ENCODE measurements at regions not wholly inside any gene's neighbourhood (a gene's known extent, or its start where the extent isn't known, plus 50 kb on each side); places are given as distances from the start of the nearest gene placed in this dataset.
"Not testable (repeated sequence)": the region's sequence is repeated elsewhere in the genome, so short reads cannot be mapped to it uniquely, and the experiment has no call there.

DNA sequence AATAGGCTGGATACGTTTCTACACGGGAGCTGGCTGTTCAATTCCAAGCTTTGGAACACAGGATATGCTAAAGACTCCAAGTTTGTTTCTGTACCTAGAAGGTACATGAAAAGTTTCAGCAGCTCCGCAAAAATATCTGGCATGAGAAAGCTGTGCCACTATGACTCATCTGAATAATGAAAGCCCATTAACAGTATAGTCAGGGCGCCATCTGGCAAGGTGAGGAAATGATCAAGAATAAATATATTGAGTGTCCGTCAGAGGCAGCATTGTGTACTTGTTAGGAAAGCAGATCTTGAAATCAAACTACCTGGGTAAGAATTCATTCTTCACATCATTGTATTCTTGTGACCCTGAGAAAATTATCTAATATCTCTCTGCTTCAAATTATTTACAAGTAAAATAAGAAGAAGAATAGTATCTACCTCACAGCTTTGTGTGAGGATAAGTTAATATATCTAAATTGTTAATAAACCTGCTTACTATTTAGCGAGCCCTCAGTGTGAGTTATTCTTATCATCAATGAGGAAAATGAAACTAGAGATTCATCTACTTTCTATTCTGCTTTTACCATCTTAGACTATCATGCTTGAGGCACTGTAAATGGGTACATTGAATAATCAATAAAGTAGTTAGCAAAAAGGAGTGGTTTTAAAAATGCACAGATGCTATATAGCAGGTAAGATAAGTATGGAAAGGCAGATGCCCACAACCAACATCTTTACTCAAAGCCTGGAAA is 53.5 kb downstream of the FSCB start:
- Histone ChIP-seq H3K36me3 (ENCODE audit: control insufficient read depth, insufficient read depth, low read length) (no peaks in the 10 kb centered on the region), H3K27me3 (replicated peaks; ENCODE audit: control insufficient read depth, insufficient read depth, low read length) (no peaks in the 10 kb centered on the region), H3K4me3 (replicated peaks; ENCODE audit: low read depth, low read length) (no peak overlapping the region)
- no peak for DNase-seq (ENCODE audit: extremely low read depth, insufficient read length)
- TF ChIP-seq, protein P1, sequence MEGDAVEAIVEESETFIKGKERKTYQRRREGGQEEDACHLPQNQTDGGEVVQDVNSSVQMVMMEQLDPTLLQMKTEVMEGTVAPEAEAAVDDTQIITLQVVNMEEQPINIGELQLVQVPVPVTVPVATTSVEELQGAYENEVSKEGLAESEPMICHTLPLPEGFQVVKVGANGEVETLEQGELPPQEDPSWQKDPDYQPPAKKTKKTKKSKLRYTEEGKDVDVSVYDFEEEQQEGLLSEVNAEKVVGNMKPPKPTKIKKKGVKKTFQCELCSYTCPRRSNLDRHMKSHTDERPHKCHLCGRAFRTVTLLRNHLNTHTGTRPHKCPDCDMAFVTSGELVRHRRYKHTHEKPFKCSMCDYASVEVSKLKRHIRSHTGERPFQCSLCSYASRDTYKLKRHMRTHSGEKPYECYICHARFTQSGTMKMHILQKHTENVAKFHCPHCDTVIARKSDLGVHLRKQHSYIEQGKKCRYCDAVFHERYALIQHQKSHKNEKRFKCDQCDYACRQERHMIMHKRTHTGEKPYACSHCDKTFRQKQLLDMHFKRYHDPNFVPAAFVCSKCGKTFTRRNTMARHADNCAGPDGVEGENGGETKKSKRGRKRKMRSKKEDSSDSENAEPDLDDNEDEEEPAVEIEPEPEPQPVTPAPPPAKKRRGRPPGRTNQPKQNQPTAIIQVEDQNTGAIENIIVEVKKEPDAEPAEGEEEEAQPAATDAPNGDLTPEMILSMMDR (IDR thresholded peaks at IDR 0.05; ENCODE audit: insufficient read depth, low read length, poor library complexity, severe bottlenecking): no peak

DNA sequence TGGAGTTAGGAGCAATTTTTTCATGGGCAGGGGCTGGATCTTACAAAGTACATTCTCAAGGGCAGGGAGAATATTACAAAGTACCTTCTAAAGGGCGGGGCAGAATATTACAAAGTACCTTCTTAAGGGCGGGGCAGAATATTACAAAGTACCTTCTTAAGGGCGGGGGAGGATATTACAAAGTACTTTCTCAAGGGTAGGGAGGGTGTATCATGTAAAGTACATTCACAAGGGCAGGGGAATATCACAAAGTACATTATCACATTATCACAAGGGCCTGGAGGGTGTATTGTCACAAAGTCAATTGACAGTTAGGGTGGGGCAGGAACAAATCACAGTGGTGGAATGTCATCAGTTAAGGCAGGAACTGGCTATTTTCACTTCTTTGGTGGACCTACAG is 56.9 kb downstream of the FSCB start:
- H3K27me3 ChIP-seq (replicated peaks; ENCODE audit: control insufficient read depth, insufficient read depth, low read length); DNase-seq (ENCODE audit: extremely low read depth, insufficient read length); H3K4me3 ChIP-seq (replicated peaks; ENCODE audit: low read depth, low read length); H3K36me3 ChIP-seq (ENCODE audit: control insufficient read depth, insufficient read depth, low read length): not testable (repeated sequence)

DNA sequence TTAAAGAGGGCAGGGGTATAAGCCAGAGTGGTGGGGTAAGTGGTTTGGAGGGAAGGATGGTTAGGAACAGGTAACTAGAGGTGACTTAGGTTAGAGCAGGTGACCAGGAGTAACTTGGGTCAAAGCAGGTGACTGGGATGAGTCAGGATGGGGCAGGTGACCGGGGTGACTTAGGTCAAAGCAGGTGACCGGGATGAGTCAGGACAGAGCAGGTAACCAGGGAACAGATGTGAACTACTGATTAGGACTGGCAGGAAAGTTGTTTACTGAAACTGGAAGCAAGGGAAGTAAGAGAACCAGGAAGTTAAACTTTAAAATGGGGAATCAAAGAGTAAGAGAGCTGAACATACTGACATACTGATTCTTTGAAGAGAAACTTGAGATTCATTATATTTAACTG is 57.4 kb downstream of the FSCB start:
- no peak for DNase-seq (ENCODE audit: extremely low read depth, insufficient read length)
- Histone ChIP-seq H3K36me3 (ENCODE audit: control insufficient read depth, insufficient read depth, low read length) (no peaks in the 10 kb centered on the region), H3K4me3 (replicated peaks; ENCODE audit: low read depth, low read length) (no peak overlapping the region), H3K27me3 (replicated peaks; ENCODE audit: control insufficient read depth, insufficient read depth, low read length) (no peaks in the 10 kb centered on the region)
- TF ChIP-seq, protein P1 (IDR thresholded peaks at IDR 0.05; ENCODE audit: insufficient read depth, low read length, poor library complexity, severe bottlenecking): no peak

DNA sequence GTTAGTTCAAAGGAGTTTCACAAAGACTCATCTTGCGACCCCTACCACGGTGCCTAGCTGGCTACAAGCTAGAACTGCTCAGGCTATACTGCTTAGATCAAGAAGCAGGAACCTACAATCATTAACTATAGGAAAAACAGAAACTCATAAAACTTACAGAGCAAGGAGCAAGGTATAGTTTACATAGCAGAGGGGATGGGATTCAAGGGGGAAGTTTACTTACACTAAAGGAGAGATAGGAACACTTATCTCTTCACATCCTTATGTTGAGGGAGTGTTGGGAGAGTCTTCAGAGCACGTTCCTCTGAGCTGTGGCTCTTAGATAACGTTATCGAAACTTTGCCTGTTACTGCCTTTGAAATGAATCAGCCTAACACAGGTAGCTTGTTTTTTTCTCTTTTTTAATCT is 58.1 kb downstream of the FSCB start:
- TF ChIP-seq, protein P1 (IDR thresholded peaks at IDR 0.05; ENCODE audit: insufficient read depth, low read length, poor library complexity, severe bottlenecking): no peak
- H3K27me3 ChIP-seq (replicated peaks; ENCODE audit: control insufficient read depth, insufficient read depth, low read length): no peaks in the 10 kb centered on the region
- no peak overlapping the region for H3K4me3 ChIP-seq (replicated peaks; ENCODE audit: low read depth, low read length)
- DNase-seq (ENCODE audit: extremely low read depth, insufficient read length): no peak
- no peaks in the 10 kb centered on the region for H3K36me3 ChIP-seq (ENCODE audit: control insufficient read depth, insufficient read depth, low read length)

DNA sequence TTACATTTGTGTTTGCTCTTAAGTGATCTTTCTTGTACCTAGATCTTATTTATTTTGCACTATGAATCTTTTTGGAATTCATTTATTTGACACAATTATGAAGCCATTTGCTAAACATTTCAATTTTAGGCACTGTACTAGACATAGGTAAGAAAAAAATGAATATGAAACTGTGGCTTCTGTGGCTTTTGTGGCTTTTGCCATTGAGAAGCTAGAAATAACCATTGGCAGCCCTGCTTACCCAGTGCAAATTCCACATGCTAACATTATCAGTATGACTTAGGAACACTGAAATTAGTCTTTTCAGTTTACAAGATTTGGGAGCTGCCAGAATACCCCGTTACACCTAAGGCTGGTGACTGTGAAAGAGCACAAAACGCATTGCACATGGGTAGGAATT is 60.1 kb downstream of the FSCB start:
- no peaks in the 10 kb centered on the region for H3K36me3 ChIP-seq (ENCODE audit: control insufficient read depth, insufficient read depth, low read length)
- TF ChIP-seq, protein P1 (IDR thresholded peaks at IDR 0.05; ENCODE audit: insufficient read depth, low read length, poor library complexity, severe bottlenecking): no peak
- no peak overlapping the region for H3K4me3 ChIP-seq (replicated peaks; ENCODE audit: low read depth, low read length)
- H3K27me3 ChIP-seq (replicated peaks; ENCODE audit: control insufficient read depth, insufficient read depth, low read length): no peaks in the 10 kb centered on the region
- no peak for DNase-seq (ENCODE audit: extremely low read depth, insufficient read length)

- Histone ChIP-seq H3K27me3 (replicated peaks; ENCODE audit: control insufficient read depth, insufficient read depth, low read length) (no peaks in the 10 kb centered on the region), H3K36me3 (ENCODE audit: control insufficient read depth, insufficient read depth, low read length) (no peaks in the 10 kb centered on the region), H3K4me3 (replicated peaks; ENCODE audit: low read depth, low read length) (no peak overlapping the region)
- no peak for DNase-seq (ENCODE audit: extremely low read depth, insufficient read length)
- TF ChIP-seq, protein P1 (IDR thresholded peaks at IDR 0.05; ENCODE audit: insufficient read depth, low read length, poor library complexity, severe bottlenecking): no peak
These were observed 62.6 kb downstream of the FSCB start for GRCh38 chr14:44444454-44444853.

Data from GM06990 (cell line).